K562 (cell line): ENCODE measurements at regions not wholly inside any gene's neighbourhood (a gene's known extent, or its start where the extent isn't known, plus 50 kb on each side); places are given as distances from the start of the nearest gene placed in this dataset.

Experiments
- RBM15 ChIP-seq: fragments of 200-400 bp; formaldehyde crosslinking; IDR thresholded peaks from 2 replicates; pipeline ENCODE4 v1.6.1; 2018; ENCODE audit warnings: mild to moderate bottlenecking, low read length, moderate library complexity; ENCODE audit not compliant: insufficient read depth
- TRIM24 ChIP-seq, 2 experiments: fragments of 450-650 bp; IDR thresholded peaks; 2 replicates each; pipeline ENCODE4 v1.6.1; 2016
- TF ChIP-seq, protein P1 (sequence below): sonication (generic); formaldehyde crosslinking; IDR thresholded peaks from 2 replicates; pipeline ENCODE4 v1.8.0; 2022; ENCODE audit warnings: missing genetic modification reagents, mild to moderate bottlenecking, moderate library complexity, borderline replicate concordance
- TF ChIP-seq, protein P2 (sequence below): fragments of 450-650 bp; IDR thresholded peaks from 2 replicates; pipeline ENCODE4 v1.6.1; 2016; ENCODE audit warnings: mild to moderate bottlenecking, moderate library complexity

- TF ChIP-seq TRIM24 (IDR thresholded peaks at IDR 0.05) (peak in 1 of 2 experiments; percentile 16; a peak in 1 of 4 replicates), RBM15 (no peak)
- TF ChIP-seq, protein P1, sequence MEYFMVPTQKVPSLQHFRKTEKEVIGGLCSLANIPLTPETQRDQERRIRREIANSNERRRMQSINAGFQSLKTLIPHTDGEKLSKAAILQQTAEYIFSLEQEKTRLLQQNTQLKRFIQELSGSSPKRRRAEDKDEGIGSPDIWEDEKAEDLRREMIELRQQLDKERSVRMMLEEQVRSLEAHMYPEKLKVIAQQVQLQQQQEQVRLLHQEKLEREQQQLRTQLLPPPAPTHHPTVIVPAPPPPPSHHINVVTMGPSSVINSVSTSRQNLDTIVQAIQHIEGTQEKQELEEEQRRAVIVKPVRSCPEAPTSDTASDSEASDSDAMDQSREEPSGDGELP (CRISPR knock-in tag) = no peak
- TF ChIP-seq, protein P2, sequence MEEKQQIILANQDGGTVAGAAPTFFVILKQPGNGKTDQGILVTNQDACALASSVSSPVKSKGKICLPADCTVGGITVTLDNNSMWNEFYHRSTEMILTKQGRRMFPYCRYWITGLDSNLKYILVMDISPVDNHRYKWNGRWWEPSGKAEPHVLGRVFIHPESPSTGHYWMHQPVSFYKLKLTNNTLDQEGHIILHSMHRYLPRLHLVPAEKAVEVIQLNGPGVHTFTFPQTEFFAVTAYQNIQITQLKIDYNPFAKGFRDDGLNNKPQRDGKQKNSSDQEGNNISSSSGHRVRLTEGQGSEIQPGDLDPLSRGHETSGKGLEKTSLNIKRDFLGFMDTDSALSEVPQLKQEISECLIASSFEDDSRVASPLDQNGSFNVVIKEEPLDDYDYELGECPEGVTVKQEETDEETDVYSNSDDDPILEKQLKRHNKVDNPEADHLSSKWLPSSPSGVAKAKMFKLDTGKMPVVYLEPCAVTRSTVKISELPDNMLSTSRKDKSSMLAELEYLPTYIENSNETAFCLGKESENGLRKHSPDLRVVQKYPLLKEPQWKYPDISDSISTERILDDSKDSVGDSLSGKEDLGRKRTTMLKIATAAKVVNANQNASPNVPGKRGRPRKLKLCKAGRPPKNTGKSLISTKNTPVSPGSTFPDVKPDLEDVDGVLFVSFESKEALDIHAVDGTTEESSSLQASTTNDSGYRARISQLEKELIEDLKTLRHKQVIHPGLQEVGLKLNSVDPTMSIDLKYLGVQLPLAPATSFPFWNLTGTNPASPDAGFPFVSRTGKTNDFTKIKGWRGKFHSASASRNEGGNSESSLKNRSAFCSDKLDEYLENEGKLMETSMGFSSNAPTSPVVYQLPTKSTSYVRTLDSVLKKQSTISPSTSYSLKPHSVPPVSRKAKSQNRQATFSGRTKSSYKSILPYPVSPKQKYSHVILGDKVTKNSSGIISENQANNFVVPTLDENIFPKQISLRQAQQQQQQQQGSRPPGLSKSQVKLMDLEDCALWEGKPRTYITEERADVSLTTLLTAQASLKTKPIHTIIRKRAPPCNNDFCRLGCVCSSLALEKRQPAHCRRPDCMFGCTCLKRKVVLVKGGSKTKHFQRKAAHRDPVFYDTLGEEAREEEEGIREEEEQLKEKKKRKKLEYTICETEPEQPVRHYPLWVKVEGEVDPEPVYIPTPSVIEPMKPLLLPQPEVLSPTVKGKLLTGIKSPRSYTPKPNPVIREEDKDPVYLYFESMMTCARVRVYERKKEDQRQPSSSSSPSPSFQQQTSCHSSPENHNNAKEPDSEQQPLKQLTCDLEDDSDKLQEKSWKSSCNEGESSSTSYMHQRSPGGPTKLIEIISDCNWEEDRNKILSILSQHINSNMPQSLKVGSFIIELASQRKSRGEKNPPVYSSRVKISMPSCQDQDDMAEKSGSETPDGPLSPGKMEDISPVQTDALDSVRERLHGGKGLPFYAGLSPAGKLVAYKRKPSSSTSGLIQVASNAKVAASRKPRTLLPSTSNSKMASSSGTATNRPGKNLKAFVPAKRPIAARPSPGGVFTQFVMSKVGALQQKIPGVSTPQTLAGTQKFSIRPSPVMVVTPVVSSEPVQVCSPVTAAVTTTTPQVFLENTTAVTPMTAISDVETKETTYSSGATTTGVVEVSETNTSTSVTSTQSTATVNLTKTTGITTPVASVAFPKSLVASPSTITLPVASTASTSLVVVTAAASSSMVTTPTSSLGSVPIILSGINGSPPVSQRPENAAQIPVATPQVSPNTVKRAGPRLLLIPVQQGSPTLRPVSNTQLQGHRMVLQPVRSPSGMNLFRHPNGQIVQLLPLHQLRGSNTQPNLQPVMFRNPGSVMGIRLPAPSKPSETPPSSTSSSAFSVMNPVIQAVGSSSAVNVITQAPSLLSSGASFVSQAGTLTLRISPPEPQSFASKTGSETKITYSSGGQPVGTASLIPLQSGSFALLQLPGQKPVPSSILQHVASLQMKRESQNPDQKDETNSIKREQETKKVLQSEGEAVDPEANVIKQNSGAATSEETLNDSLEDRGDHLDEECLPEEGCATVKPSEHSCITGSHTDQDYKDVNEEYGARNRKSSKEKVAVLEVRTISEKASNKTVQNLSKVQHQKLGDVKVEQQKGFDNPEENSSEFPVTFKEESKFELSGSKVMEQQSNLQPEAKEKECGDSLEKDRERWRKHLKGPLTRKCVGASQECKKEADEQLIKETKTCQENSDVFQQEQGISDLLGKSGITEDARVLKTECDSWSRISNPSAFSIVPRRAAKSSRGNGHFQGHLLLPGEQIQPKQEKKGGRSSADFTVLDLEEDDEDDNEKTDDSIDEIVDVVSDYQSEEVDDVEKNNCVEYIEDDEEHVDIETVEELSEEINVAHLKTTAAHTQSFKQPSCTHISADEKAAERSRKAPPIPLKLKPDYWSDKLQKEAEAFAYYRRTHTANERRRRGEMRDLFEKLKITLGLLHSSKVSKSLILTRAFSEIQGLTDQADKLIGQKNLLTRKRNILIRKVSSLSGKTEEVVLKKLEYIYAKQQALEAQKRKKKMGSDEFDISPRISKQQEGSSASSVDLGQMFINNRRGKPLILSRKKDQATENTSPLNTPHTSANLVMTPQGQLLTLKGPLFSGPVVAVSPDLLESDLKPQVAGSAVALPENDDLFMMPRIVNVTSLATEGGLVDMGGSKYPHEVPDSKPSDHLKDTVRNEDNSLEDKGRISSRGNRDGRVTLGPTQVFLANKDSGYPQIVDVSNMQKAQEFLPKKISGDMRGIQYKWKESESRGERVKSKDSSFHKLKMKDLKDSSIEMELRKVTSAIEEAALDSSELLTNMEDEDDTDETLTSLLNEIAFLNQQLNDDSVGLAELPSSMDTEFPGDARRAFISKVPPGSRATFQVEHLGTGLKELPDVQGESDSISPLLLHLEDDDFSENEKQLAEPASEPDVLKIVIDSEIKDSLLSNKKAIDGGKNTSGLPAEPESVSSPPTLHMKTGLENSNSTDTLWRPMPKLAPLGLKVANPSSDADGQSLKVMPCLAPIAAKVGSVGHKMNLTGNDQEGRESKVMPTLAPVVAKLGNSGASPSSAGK = no peak
- TF ChIP-seq, all 486 proteins: peak for 10
Observed at GRCh38 chr2:31693882-31694281, 113.1 kb upstream of the SRD5A2 start (continued).
